Neural cell (in vitro differentiated cells): ENCODE measurements at regions not wholly inside any gene's neighbourhood (a gene's known extent, or its start where the extent isn't known, plus 50 kb on each side); places are given as distances from the start of the nearest gene placed in this dataset.

Source experiments
- H2AFZ ChIP-seq: fragments of 200-600, 300-800 bp; sonication (generic), shearing (Covaris generic); 2 replicates; pipeline ENCODE4 v1.6.0; 2014; ENCODE audit warnings: low read depth, mild to moderate bottlenecking, antibody characterized with exemption, low read length, moderate library complexity
- H3F3A ChIP-seq: fragments of 200-600 bp; shearing (Covaris generic); 2 replicates; pipeline ENCODE4 v1.6.1; 2016; ENCODE audit warnings: mild to moderate bottlenecking, moderate library complexity, mixed read lengths, antibody characterized with exemption, low read length; ENCODE audit not compliant: insufficient read depth, poor library complexity, severe bottlenecking
- H3K27ac ChIP-seq: fragments of 200-600, 300-800 bp; sonication (generic), shearing (Covaris generic); 2 replicates; pipeline ENCODE4 v1.5.1; 2014; ENCODE audit warnings: mild to moderate bottlenecking, low read length, moderate library complexity
- H3K27me3 ChIP-seq: fragments of 300-800, 200-600 bp; sonication (generic), shearing (Covaris generic); 2 replicates; pipeline ENCODE4 v1.6.0; 2014; ENCODE audit warnings: mild to moderate bottlenecking, low read depth, low read length, moderate library complexity; ENCODE audit not compliant: insufficient read depth
- H3K36me3 ChIP-seq: fragments of 300-800, 200-600 bp; sonication (generic), shearing (Covaris generic); 2 replicates; pipeline ENCODE4 v1.5.1; 2014; ENCODE audit warnings: mild to moderate bottlenecking, antibody characterized with exemption, low read length, moderate library complexity; ENCODE audit not compliant: insufficient read depth
- H3K4me2 ChIP-seq: fragments of 300-800, 200-600 bp; sonication (generic), shearing (Covaris generic); 2 replicates; pipeline ENCODE4 v1.6.0; 2014; ENCODE audit warnings: mild to moderate bottlenecking, low read length
- H3K4me3 ChIP-seq: fragments of 300-800, 200-600 bp; sonication (generic), shearing (Covaris generic); 2 replicates; pipeline ENCODE4 v1.5.1; 2014; ENCODE audit warnings: mild to moderate bottlenecking, low read length, moderate library complexity
- H3K79me2 ChIP-seq: fragments of 200-600 bp; shearing (Covaris generic); replicated peaks from 2 replicates; pipeline ENCODE4 v1.6.0; 2014; ENCODE audit warnings: mild to moderate bottlenecking, low read length, moderate library complexity; ENCODE audit not compliant: insufficient read depth
- H3K9ac ChIP-seq: fragments of 300-800, 200-600 bp; sonication (generic), shearing (Covaris generic); 2 replicates; pipeline ENCODE4 v1.6.1; 2016; ENCODE audit warnings: mild to moderate bottlenecking, low read length, mixed read lengths
- H3K9me2 ChIP-seq: fragments of 200-600 bp; shearing (Covaris generic); 2 replicates; pipeline ENCODE4 v1.6.1; 2016; ENCODE audit warnings: mild to moderate bottlenecking, low read length, mixed read lengths; ENCODE audit not compliant: insufficient read depth
- H3K9me3 ChIP-seq: fragments of 200-600, 300-800 bp; sonication (generic), shearing (Covaris generic); 2 replicates; pipeline ENCODE4 v1.6.1; 2016; ENCODE audit warnings: mild to moderate bottlenecking, mixed run types, low read length, moderate library complexity, mixed read lengths
- H4K20me1 ChIP-seq: fragments of 200-600 bp; shearing (Covaris generic); 2 replicates; pipeline ENCODE4 v1.6.1; 2016; ENCODE audit warnings: mild to moderate bottlenecking, mixed run types; ENCODE audit not compliant: insufficient read depth
- CTCF ChIP-seq: fragments of 450-650 bp; IDR thresholded peaks from 2 replicates; pipeline ENCODE4 v1.5.1; 2014; ENCODE audit warnings: antibody characterized with exemption, mild to moderate bottlenecking, moderate library complexity; ENCODE audit not compliant: poor library complexity, severe bottlenecking
- EP300 ChIP-seq: fragments of 450-650 bp; conservative IDR thresholded peaks from 2 replicates; pipeline ENCODE4 v1.6.1; 2014; ENCODE audit warnings: antibody characterized with exemption, mild to moderate bottlenecking, moderate library complexity; ENCODE audit not compliant: poor library complexity, severe bottlenecking
- EZH2 ChIP-seq: fragments of 200-600, 300-800 bp; shearing (Covaris generic), sonication (generic); IDR thresholded peaks from 2 replicates; pipeline ENCODE4 v1.6.1; 2014; ENCODE audit warnings: antibody characterized with exemption, low read length, borderline replicate concordance, mild to moderate bottlenecking; ENCODE audit not compliant: insufficient read depth, poor library complexity, severe bottlenecking
- MXI1 ChIP-seq: fragments of 450-650 bp; conservative IDR thresholded peaks from 2 replicates; pipeline ENCODE4 v1.6.1; 2014; ENCODE audit warnings: antibody characterized with exemption, mild to moderate bottlenecking; ENCODE audit not compliant: poor library complexity, severe bottlenecking
- POLR2AphosphoS5 ChIP-seq: IDR thresholded peaks from 2 replicates; pipeline ENCODE4 v1.6.1; 2012
- RAD21 ChIP-seq: fragments of 450-650 bp; conservative IDR thresholded peaks from 2 replicates; pipeline ENCODE4 v1.6.1; 2014; ENCODE audit warnings: antibody characterized with exemption, mild to moderate bottlenecking, moderate library complexity
- REST ChIP-seq: IDR thresholded peaks from 2 replicates; pipeline ENCODE4 v1.6.1; 2012; ENCODE audit warnings: borderline replicate concordance
- SMC3 ChIP-seq: fragments of 450-650 bp; conservative IDR thresholded peaks from 2 replicates; pipeline ENCODE4 v1.6.1; 2014; ENCODE audit warnings: antibody characterized with exemption, mild to moderate bottlenecking, moderate library complexity; ENCODE audit not compliant: poor library complexity
- TAF1 ChIP-seq: IDR thresholded peaks from 2 replicates; pipeline ENCODE4 v1.6.1; 2012; ENCODE audit warnings: low read depth

GRCh38 chr11:110974731-110975130, 262.5 kb upstream of the ARHGAP20 start:
- Histone ChIP-seq H3K27me3 (no peaks in the 10 kb centered on the region), H3K4me2 (no peak overlapping the region), H3F3A (no peaks in the 10 kb centered on the region), H3K9ac (no peak overlapping the region), H3K9me2 (no peaks in the 10 kb centered on the region), H3K9me3 (no peaks in the 10 kb centered on the region), H3K36me3 (no peaks in the 10 kb centered on the region), H3K79me2 (no peaks in the 10 kb centered on the region), H3K4me3 (no peak overlapping the region), H2AFZ (no peak overlapping the region), H3K27ac (no peak overlapping the region), H4K20me1 (no peaks in the 10 kb centered on the region)
- TF ChIP-seq EP300 (no peak), SMC3 (no peak), RAD21 (no peak), CTCF (no peak), EZH2 (no peak), MXI1 (no peak), POLR2AphosphoS5 (no peak), REST (no peak), TAF1 (no peak)

GRCh38 chr11:110973401-110973980, 261.3 kb upstream of the ARHGAP20 start:
- Histone ChIP-seq H3K79me2 (no peaks in the 10 kb centered on the region), H3K27me3 (no peaks in the 10 kb centered on the region), H3K9me3 (no peaks in the 10 kb centered on the region), H3K9me2 (no peaks in the 10 kb centered on the region), H3K27ac (no peak overlapping the region), H2AFZ (no peak overlapping the region), H3K4me3 (no peak overlapping the region), H4K20me1 (no peaks in the 10 kb centered on the region), H3K9ac (no peak overlapping the region), H3K36me3 (no peaks in the 10 kb centered on the region), H3K4me2 (no peak overlapping the region), H3F3A (no peaks in the 10 kb centered on the region)
- TF ChIP-seq EZH2, result no peak
- TF ChIP-seq EP300, result no peak
- no peak for TF ChIP-seq CTCF
- TF ChIP-seq POLR2AphosphoS5, result no peak
- TF ChIP-seq TAF1, result no peak
- TF ChIP-seq REST, result no peak
- TF ChIP-seq MXI1, result no peak
- TF ChIP-seq SMC3, result no peak
- TF ChIP-seq RAD21, result no peak
